Non-pigmented ciliary epithelial cell (primary cell): ENCODE measurements at regions not wholly inside any gene's neighbourhood (a gene's known extent, or its start where the extent isn't known, plus 50 kb on each side); places are given as distances from the start of the nearest gene placed in this dataset.

Source experiments
- DNase-seq: peaks from one replicate; pipeline ENCODE4 v3.0.0-alpha.2; 2010; ENCODE audit warnings: low read depth

DNA sequence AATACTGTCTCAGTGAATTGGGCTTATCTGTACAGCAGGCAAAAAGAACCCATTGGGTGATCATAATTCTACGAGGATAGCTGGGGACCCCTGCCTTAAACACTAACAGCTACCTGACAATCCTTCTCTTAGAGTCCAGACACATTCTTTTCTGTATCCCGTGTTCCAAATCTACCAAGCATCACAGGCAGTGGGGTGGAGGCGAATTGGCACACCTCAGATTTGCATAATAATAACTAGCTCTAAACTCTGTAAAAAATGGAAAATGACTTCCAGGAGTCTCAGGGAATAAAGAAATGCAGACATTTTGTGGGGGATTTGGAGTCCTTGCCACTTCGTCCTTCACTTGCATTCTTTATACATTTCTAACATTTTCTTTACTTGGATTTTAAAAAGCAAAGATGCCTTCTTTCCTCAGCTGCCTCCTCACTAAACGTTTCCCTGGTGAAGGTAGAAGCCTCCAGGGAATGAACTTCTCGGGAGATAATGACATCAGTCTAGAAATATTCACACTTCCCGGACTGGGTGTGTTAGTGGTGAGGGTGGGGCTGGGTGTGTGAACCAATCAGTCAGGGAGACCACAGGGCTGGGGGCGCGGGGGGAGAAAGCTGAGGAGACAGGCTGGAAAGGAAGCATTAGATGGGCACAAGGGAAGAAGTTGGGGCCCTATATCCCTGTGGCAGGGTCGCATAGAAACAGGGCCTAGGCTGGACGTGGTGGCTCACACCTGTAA lies 59.1 kb upstream of the BOD1L2 start:
- DNase-seq, result no peak

DNA sequence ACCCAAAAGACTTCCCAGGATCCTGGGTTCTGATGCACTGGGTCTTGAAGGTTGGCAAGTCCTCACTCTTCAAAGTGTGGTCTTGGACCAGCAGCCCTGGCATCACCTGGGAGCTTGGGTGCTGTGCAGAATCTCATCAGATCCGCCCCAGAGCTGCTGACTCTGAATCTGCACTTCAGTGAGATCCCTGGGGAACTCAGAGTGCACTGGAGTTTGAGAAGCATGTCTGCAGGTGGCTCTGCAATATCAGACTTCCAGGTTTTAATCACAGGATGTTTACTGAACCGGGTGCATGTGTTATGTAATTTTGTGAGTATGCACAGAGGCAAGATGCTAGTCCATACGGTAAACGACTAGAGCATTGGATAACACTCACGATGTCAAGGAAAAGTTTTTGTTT lies 58.0 kb upstream of the BOD1L2 start:
- DNase-seq, result no peak

GRCh38 chr18:57089702-57090101 lies 57.2 kb upstream of the BOD1L2 start:
- no peak for DNase-seq

DNA sequence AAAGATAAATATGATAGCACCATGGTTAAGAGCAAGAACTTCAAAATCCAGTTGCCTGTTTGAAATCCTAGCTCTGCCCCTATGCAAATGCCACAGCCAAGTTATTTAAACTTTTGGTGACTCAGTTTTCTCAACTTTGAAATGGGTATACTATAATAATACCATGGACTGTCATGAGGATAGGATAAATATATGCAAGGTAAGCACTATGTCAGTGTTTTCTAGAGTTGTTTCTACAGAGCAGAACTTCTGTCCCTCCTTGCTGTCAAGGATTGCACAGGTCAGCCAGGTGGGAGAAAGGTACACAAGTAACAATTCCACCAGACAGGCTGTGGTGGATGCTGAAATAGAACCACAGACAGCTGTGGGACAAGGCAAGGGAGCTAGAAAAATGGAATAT lies 55.7 kb upstream of the BOD1L2 start:
- DNase-seq, result no peak

- no peak for DNase-seq
Measured at GRCh38 chr18:57094175-57094574, 52.7 kb upstream of the BOD1L2 start.

DNA sequence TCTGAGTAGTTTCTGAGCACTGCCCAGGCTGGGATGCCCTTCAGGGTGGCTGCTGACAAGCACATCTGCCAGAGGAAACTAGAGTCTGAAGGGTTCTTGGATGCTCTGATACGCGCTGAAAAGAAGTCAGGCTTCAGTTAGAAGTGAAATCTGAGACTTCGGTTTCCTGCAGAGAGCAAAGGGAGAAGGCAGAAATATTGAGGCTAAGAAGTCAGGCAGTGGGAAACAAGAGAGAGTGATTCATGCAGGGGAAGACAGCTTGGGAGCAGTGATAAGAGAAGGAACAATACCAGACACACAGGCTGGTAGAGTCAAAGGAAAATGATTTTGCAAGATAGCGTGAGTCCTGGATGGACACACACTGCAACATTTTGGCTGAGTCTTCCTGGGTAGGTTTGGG lies 51.0 kb upstream of the BOD1L2 start:
- peak; percentile 5 for DNase-seq
